ENCODE measurements at regions not wholly inside any gene's neighbourhood (a gene's known extent, or its start where the extent isn't known, plus 50 kb on each side); places are given as distances from the start of the nearest gene placed in this dataset.

DNA sequence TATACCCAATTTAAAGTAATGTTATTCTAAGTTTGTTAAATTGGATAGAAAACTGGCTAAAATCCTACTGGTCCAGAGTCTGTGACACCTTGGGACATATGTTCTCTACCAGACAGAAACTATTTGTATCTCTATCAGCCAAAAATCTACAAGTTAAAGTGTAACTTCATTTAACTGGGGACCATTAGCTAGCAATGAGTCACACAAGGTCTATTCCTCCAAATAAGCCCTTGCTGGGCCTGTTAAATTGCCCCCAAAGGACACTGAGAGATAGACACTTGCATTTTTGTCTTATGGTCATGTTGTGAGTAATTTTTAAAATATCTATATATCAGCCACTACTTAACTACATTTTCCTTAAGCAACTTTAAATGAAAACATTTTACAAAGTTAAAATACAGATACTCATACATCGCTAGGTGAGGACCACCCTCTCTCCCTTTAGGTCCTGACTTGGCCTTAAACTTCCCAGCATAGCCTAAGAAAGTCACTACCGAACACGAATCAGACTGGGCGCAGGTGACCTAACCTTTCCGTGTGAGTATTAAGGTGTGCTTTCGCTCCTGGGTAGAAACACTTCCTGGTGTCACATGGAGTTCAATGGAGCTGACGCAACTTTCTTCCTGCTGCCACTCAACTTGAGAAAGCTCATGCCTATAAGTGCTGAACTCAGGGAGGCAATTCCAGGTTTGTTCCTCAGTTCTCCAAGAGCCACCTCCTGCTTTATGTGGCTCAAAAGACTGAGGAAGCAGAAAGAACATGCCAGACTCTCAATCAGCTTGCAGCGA, 249.1 kb downstream of the DIRAS2 start:
- Histone ChIP-seq H3K36me3 (ENCODE audit: insufficient read depth) (no peaks in the 10 kb centered on the region), H4K20me1 (replicated peaks; ENCODE audit: insufficient read depth) (no peaks in the 10 kb centered on the region; the same call in 1 of the 2 replicates), H3K4me3 (no peak overlapping the region), H3K79me2 (replicated peaks; ENCODE audit: insufficient read depth) (no peaks in the 10 kb centered on the region), H3K27ac (ENCODE audit: low read depth) (no peak overlapping the region), H3K4me2 (no peak overlapping the region), H2AFZ (peak overlapping the region; percentile 91), H3K4me1 (ENCODE audit: insufficient read depth) (no peaks in the 10 kb centered on the region), H3F3A (replicated peaks; ENCODE audit: low read depth) (no peaks in the 10 kb centered on the region), H3K9me2 (ENCODE audit: insufficient read depth) (no peaks in the 10 kb centered on the region), H3K27me3 (ENCODE audit: insufficient read depth) (no peaks in the 10 kb centered on the region)
- ATAC-seq = no peak
- Mint-ChIP-seq H3K4me3 (no peak overlapping the region), H3K4me1 (no peaks in the 10 kb centered on the region), H3K36me3 (ENCODE audit: low read depth) (no peaks in the 10 kb centered on the region), H3K9me3 (no peaks in the 10 kb centered on the region), H3K27me3 (ENCODE audit: insufficient read depth, low read depth, poor library complexity) (no peaks in the 10 kb centered on the region), H3K27ac (no peak overlapping the region)
- DNase-seq (ENCODE audit: low spot score) = no peak
- TF ChIP-seq STAT1 (IDR thresholded peaks at IDR 0.05; ENCODE audit: unreplicated experiment) (no peak), ZNF114 (CRISPR knock-in tag; IDR thresholded peaks at IDR 0.05) (no peak), POLR2AphosphoS5 (IDR thresholded peaks at IDR 0.05; ENCODE audit: low read depth) (no peak)

DNA sequence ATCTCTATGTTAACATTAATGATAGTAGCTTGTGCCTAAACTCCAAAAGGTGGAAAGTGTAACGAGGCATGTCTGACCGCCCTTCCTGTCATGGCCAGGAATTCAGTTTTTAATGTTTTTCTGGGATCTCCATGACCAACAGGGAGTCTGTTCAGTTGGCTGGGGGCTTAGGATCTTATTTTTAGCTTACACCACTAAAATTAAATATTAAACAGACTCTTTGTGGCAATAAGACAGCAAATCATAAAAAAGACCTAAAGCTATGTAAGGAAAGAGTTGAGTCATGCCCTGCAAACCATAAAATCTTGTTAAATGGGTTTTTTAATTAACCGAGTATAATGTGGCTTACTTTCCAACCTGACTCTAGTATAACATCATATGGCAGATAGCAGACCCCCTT, 247.8 kb downstream of the DIRAS2 start:
- H3K27ac ChIP-seq (ENCODE audit: low read depth) = no peak overlapping the region
- no peaks in the 10 kb centered on the region for H3K4me1 ChIP-seq (ENCODE audit: insufficient read depth)
- H3K4me2 ChIP-seq = no peak overlapping the region
- no peak overlapping the region for H3K4me3 ChIP-seq
- H2AFZ ChIP-seq = no peak overlapping the region; the same call in 1 of the 2 replicates
- H3K27me3 ChIP-seq (ENCODE audit: insufficient read depth) = no peaks in the 10 kb centered on the region
- no peak for DNase-seq (ENCODE audit: low spot score)
- H3K36me3 ChIP-seq (ENCODE audit: insufficient read depth) = no peaks in the 10 kb centered on the region
- H3K4me1 Mint-ChIP-seq = no peaks in the 10 kb centered on the region
- H3K27me3 Mint-ChIP-seq (ENCODE audit: insufficient read depth, low read depth, poor library complexity) = no peaks in the 10 kb centered on the region
- H3K9me3 Mint-ChIP-seq = no peaks in the 10 kb centered on the region
- no peak for ATAC-seq
- H3K36me3 Mint-ChIP-seq (ENCODE audit: low read depth) = no peaks in the 10 kb centered on the region
- no peaks in the 10 kb centered on the region for H3K79me2 ChIP-seq (replicated peaks; ENCODE audit: insufficient read depth)
- no peaks in the 10 kb centered on the region for H3F3A ChIP-seq (replicated peaks; ENCODE audit: low read depth)
- no peaks in the 10 kb centered on the region; the same call in 1 of the 2 replicates for H4K20me1 ChIP-seq (replicated peaks; ENCODE audit: insufficient read depth)
- H3K9me2 ChIP-seq (ENCODE audit: insufficient read depth) = no peaks in the 10 kb centered on the region
- no peak overlapping the region for H3K4me3 Mint-ChIP-seq
- no peak overlapping the region; the same call in 1 of the 2 replicates for H3K27ac Mint-ChIP-seq
- TF ChIP-seq POLR2AphosphoS5 (IDR thresholded peaks at IDR 0.05; ENCODE audit: low read depth) (no peak), JUNB (IDR thresholded peaks at IDR 0.05; ENCODE audit: unreplicated experiment) (no peak), ZNF331 (CRISPR knock-in tag; IDR thresholded peaks at IDR 0.05; ENCODE audit: low read depth) (no peak), ZNF114 (CRISPR knock-in tag; IDR thresholded peaks at IDR 0.05) (no peak), STAT1 (IDR thresholded peaks at IDR 0.05; ENCODE audit: unreplicated experiment) (no peak), CREB1 (CRISPR knock-in tag; IDR thresholded peaks at IDR 0.05; ENCODE audit: low read depth) (no peak), NANOG (IDR thresholded peaks at IDR 0.05; ENCODE audit: borderline replicate concordance) (no peak)
- TF ChIP-seq, protein P1, sequence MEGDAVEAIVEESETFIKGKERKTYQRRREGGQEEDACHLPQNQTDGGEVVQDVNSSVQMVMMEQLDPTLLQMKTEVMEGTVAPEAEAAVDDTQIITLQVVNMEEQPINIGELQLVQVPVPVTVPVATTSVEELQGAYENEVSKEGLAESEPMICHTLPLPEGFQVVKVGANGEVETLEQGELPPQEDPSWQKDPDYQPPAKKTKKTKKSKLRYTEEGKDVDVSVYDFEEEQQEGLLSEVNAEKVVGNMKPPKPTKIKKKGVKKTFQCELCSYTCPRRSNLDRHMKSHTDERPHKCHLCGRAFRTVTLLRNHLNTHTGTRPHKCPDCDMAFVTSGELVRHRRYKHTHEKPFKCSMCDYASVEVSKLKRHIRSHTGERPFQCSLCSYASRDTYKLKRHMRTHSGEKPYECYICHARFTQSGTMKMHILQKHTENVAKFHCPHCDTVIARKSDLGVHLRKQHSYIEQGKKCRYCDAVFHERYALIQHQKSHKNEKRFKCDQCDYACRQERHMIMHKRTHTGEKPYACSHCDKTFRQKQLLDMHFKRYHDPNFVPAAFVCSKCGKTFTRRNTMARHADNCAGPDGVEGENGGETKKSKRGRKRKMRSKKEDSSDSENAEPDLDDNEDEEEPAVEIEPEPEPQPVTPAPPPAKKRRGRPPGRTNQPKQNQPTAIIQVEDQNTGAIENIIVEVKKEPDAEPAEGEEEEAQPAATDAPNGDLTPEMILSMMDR (conservative IDR thresholded peaks at IDR 0.05; ENCODE audit: low read depth in 2 of 2) = no peak
- TF ChIP-seq, protein P2, sequence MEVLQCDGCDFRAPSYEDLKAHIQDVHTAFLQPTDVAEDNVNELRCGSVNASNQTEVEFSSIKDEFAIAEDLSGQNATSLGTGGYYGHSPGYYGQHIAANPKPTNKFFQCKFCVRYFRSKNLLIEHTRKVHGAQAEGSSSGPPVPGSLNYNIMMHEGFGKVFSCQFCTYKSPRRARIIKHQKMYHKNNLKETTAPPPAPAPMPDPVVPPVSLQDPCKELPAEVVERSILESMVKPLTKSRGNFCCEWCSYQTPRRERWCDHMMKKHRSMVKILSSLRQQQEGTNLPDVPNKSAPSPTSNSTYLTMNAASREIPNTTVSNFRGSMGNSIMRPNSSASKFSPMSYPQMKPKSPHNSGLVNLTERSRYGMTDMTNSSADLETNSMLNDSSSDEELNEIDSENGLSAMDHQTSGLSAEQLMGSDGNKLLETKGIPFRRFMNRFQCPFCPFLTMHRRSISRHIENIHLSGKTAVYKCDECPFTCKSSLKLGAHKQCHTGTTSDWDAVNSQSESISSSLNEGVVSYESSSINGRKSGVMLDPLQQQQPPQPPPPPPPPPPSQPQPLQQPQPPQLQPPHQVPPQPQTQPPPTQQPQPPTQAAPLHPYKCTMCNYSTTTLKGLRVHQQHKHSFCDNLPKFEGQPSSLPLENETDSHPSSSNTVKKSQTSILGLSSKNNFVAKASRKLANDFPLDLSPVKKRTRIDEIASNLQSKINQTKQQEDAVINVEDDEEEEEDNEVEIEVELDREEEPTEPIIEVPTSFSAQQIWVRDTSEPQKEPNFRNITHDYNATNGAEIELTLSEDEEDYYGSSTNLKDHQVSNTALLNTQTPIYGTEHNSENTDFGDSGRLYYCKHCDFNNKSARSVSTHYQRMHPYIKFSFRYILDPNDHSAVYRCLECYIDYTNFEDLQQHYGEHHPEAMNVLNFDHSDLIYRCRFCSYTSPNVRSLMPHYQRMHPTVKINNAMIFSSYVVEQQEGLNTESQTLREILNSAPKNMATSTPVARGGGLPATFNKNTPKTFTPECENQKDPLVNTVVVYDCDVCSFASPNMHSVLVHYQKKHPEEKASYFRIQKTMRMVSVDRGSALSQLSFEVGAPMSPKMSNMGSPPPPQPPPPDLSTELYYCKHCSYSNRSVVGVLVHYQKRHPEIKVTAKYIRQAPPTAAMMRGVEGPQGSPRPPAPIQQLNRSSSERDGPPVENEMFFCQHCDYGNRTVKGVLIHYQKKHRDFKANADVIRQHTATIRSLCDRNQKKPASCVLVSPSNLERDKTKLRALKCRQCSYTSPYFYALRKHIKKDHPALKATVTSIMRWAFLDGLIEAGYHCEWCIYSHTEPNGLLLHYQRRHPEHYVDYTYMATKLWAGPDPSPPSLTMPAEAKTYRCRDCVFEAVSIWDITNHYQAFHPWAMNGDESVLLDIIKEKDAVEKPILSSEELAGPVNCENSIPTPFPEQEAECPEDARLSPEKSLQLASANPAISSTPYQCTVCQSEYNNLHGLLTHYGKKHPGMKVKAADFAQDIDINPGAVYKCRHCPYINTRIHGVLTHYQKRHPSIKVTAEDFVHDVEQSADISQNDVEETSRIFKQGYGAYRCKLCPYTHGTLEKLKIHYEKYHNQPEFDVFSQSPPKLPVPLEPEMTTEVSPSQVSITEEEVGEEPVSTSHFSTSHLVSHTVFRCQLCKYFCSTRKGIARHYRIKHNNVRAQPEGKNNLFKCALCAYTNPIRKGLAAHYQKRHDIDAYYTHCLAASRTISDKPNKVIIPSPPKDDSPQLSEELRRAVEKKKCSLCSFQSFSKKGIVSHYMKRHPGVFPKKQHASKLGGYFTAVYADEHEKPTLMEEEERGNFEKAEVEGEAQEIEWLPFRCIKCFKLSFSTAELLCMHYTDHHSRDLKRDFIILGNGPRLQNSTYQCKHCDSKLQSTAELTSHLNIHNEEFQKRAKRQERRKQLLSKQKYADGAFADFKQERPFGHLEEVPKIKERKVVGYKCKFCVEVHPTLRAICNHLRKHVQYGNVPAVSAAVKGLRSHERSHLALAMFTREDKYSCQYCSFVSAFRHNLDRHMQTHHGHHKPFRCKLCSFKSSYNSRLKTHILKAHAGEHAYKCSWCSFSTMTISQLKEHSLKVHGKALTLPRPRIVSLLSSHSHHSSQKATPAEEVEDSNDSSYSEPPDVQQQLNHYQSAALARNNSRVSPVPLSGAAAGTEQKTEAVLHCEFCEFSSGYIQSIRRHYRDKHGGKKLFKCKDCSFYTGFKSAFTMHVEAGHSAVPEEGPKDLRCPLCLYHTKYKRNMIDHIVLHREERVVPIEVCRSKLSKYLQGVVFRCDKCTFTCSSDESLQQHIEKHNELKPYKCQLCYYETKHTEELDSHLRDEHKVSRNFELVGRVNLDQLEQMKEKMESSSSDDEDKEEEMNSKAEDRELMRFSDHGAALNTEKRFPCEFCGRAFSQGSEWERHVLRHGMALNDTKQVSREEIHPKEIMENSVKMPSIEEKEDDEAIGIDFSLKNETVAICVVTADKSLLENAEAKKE (CRISPR knock-in tag; IDR thresholded peaks at IDR 0.05) = no peak
- TF ChIP-seq, protein P3, sequence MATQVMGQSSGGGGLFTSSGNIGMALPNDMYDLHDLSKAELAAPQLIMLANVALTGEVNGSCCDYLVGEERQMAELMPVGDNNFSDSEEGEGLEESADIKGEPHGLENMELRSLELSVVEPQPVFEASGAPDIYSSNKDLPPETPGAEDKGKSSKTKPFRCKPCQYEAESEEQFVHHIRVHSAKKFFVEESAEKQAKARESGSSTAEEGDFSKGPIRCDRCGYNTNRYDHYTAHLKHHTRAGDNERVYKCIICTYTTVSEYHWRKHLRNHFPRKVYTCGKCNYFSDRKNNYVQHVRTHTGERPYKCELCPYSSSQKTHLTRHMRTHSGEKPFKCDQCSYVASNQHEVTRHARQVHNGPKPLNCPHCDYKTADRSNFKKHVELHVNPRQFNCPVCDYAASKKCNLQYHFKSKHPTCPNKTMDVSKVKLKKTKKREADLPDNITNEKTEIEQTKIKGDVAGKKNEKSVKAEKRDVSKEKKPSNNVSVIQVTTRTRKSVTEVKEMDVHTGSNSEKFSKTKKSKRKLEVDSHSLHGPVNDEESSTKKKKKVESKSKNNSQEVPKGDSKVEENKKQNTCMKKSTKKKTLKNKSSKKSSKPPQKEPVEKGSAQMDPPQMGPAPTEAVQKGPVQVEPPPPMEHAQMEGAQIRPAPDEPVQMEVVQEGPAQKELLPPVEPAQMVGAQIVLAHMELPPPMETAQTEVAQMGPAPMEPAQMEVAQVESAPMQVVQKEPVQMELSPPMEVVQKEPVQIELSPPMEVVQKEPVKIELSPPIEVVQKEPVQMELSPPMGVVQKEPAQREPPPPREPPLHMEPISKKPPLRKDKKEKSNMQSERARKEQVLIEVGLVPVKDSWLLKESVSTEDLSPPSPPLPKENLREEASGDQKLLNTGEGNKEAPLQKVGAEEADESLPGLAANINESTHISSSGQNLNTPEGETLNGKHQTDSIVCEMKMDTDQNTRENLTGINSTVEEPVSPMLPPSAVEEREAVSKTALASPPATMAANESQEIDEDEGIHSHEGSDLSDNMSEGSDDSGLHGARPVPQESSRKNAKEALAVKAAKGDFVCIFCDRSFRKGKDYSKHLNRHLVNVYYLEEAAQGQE (IDR thresholded peaks at IDR 0.05; ENCODE audit: unreplicated experiment) = no peak

Data from GM23338 (cell line).